IPS DF 19.7 (cell line): ENCODE measurements at regions not wholly inside any gene's neighbourhood (a gene's known extent, or its start where the extent isn't known, plus 50 kb on each side); places are given as distances from the start of the nearest gene placed in this dataset.

Source experiments
- DNase-seq: peaks from one replicate; pipeline ENCODE4 v3.0.0-alpha.2; 2013; ENCODE audit warnings: low read depth, low spot score

GRCh38 chr1:59055908-59056719 lies 240.8 kb upstream of the FGGY start:
- no peak for DNase-seq

- DNase-seq: no peak
These were observed 239.6 kb upstream of the FGGY start for GRCh38 chr1:59057211-59057694.

- no peak for DNase-seq
These were observed 239.1 kb upstream of the FGGY start for GRCh38 chr1:59057796-59058195.

- DNase-seq: no peak
These were observed 238.0 kb upstream of the FGGY start for GRCh38 chr1:59058665-59059439.

GRCh38 chr1:59061876-59062275 lies 235.0 kb upstream of the FGGY start:
- DNase-seq: no peak

- DNase-seq: no peak
These were observed 234.2 kb upstream of the FGGY start for GRCh38 chr1:59062743-59063142.

- DNase-seq: no peak
These were observed 233.4 kb upstream of the FGGY start for GRCh38 chr1:59063501-59063900.

- DNase-seq: no peak
These were observed 232.3 kb upstream of the FGGY start for GRCh38 chr1:59064592-59064991.

- DNase-seq: no peak
These were observed 230.7 kb upstream of the FGGY start for GRCh38 chr1:59066236-59066635.

GRCh38 chr1:59070610-59071009 lies 226.3 kb upstream of the FGGY start:
- no peak for DNase-seq

GRCh38 chr1:59071289-59071688 lies 225.6 kb upstream of the FGGY start:
- no peak for DNase-seq

GRCh38 chr1:59071876-59072582 lies 224.9 kb upstream of the FGGY start:
- DNase-seq: no peak

GRCh38 chr1:59072583-59072947 lies 224.3 kb upstream of the FGGY start:
- no peak for DNase-seq

GRCh38 chr1:59074598-59074997 lies 222.3 kb upstream of the FGGY start:
- no peak for DNase-seq

GRCh38 chr1:59075021-59075420 lies 221.9 kb upstream of the FGGY start:
- no peak for DNase-seq

GRCh38 chr1:59076612-59077011 lies 220.3 kb upstream of the FGGY start:
- DNase-seq: no peak

GRCh38 chr1:59077466-59078069 lies 219.3 kb upstream of the FGGY start:
- no peak for DNase-seq

- DNase-seq: peak; percentile 95
These were observed 218.7 kb upstream of the FGGY start for GRCh38 chr1:59078070-59078800.

GRCh38 chr1:59078866-59079265 lies 218.0 kb upstream of the FGGY start:
- DNase-seq: no peak

GRCh38 chr1:59079434-59080140 lies 217.3 kb upstream of the FGGY start:
- DNase-seq: no peak

- DNase-seq: no peak
These were observed 215.7 kb upstream of the FGGY start for GRCh38 chr1:59081181-59081580.
